ENCODE measurements at regions not wholly inside any gene's neighbourhood (a gene's known extent, or its start where the extent isn't known, plus 50 kb on each side); places are given as distances from the start of the nearest gene placed in this dataset.

- no peak for DNase-seq
These were observed 66.2 kb upstream of the PTGR2 start for GRCh38 chr14:73785336-73785833.

GRCh38 chr14:73784988-73785313 is 66.7 kb upstream of the PTGR2 start:
- no peaks in the 10 kb centered on the region for H3K27me3 ChIP-seq
- intact Hi-C loops (cut with DNase I) = loop anchor here in 7 of 10 donors (5.0 to 10.0 kb wide), 3 partner anchors 33 to 60 kb away; no protein-coding TSS in a partner anchor
- 54 to 75% (median 63%) methylated on average over 4 of the region's 4 CpGs for WGBS, 4 donors
- peak overlapping the region in 10 of 12 donors; percentile 64 to 95 (median 80) for H3K4me3 ChIP-seq
- H3K27ac ChIP-seq = peak overlapping the region; percentile 95 to 100 (median 98)
- ATAC-seq = no peak
- DNase-seq = no peak
- H3K9me3 ChIP-seq = no peaks in the 10 kb centered on the region
- peaks cover 0 to 6% (median 0%) of the 10 kb centered on the region in 9 donors for H3K36me3 ChIP-seq
- peaks cover 22 to 84% (median 69%) of the 10 kb centered on the region in 12 donors for H3K4me1 ChIP-seq
- TF ChIP-seq POLR2A (IDR thresholded peaks at IDR 0.05) (no peak), CTCF (IDR thresholded peaks at IDR 0.05) (no peak)

More at GRCh38 chr14:73785336-73785833, 66.2 kb upstream of the PTGR2 start:
- Histone ChIP-seq H3K27me3 (no peaks in the 10 kb centered on the region), H3K27ac (peak overlapping the region; percentile 95 to 100 (median 98)), H3K4me3 (peak overlapping the region; percentile 47 to 95 (median 78)), H3K36me3 (peaks cover 0 to 6% (median 0%) of the 10 kb centered on the region in 9 donors), H3K4me1 (peaks cover 22 to 85% (median 72%) of the 10 kb centered on the region in 12 donors), H3K9me3 (no peaks in the 10 kb centered on the region)
- intact Hi-C loops (cut with DNase I) = loop anchor here in 6 of 10 donors (5.0 to 10.0 kb wide), 3 partner anchors 33 to 61 kb away; no protein-coding TSS in a partner anchor
- TF ChIP-seq CTCF (IDR thresholded peaks at IDR 0.05) = no peak
- no peak for TF ChIP-seq POLR2A (IDR thresholded peaks at IDR 0.05)
- 2 to 7% (median 4%) methylated on average over 8 of the region's 8 CpGs for WGBS, 4 donors
- ATAC-seq = peak in 3 of 4 donors; percentile 3 to 23 (median 7)

GRCh38 chr14:73784181-73784987 is 67.2 kb upstream of the PTGR2 start:
- no peak for DNase-seq
- ATAC-seq = peak in 2 of 4 donors; percentile 1 to 4
- TF ChIP-seq POLR2A (IDR thresholded peaks at IDR 0.05) (no peak), CTCF (IDR thresholded peaks at IDR 0.05) (no peak)
- Histone ChIP-seq H3K4me1 (peaks cover 21 to 78% (median 63%) of the 10 kb centered on the region in 12 donors), H3K27me3 (no peaks in the 10 kb centered on the region), H3K27ac (peak overlapping the region; percentile 95 to 100 (median 98)), H3K9me3 (no peaks in the 10 kb centered on the region), H3K4me3 (peak overlapping the region in 6 of 12 donors; percentile 12 to 95 (median 79)), H3K36me3 (peaks cover 0 to 6% (median 0%) of the 10 kb centered on the region in 9 donors)
- intact Hi-C loops (cut with DNase I) = loop anchor here in 2 of 10 donors (5.0 to 10.0 kb wide), 2 partner anchors 43 to 60 kb away; no protein-coding TSS in a partner anchor
- 44 to 51% (median 45%) methylated on average over 8 of the region's 8 CpGs for WGBS, 4 donors

All from heart left ventricle (tissue), 16 donors.